HS-27A (cell line): ENCODE measurements at regions not wholly inside any gene's neighbourhood (a gene's known extent, or its start where the extent isn't known, plus 50 kb on each side); places are given as distances from the start of the nearest gene placed in this dataset.

ENCODE experiments used
- DNase-seq: peaks from one replicate; pipeline ENCODE4 v3.0.0-alpha.2; 2012; ENCODE audit warnings: low read depth, missing footprints

GRCh38 chr22:27534720-27535125, 266.8 kb downstream of the MN1 start:
- DNase-seq, result no peak

DNA sequence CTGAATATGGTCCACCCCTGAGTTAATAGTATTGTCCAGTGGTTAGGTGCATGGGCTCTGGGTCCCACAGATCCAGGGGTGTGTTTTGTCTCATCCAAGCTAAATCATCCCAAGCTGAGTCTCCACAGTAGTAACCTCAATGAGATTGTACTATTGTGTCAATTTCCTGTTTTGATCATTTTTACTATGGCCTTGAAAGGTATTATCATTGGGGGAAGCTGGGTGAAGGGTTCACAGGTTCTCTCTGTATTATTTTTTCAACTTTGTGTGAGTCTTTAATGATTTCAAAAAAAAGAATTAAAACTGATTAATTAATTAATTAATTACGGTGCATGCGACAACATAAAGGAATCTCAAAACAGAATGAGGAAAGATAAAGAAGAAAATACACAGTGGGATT, 266.1 kb downstream of the MN1 start:
- DNase-seq, result no peak

DNA sequence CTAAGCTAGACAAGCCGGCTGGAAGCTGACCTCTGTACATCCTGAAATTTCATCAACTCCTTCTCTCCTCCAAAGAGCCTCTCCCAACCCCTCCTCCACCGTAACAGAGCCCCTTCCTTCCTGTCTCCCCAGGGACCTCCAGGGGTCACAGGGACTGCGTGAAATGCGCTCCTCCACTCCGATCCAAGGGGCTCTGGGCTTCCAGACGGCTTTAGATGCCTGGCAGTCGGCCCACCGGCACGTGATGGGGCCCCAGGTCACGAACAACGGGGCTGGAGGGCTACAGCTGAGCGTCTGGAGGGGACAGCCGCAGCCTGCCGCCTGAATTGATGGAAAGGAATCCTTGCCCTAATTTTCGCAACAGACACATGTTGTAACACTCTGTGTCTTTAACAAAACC, 264.1 kb downstream of the MN1 start:
- no peak for DNase-seq

GRCh38 chr22:27538666-27539065, 262.9 kb downstream of the MN1 start:
- no peak for DNase-seq

DNA sequence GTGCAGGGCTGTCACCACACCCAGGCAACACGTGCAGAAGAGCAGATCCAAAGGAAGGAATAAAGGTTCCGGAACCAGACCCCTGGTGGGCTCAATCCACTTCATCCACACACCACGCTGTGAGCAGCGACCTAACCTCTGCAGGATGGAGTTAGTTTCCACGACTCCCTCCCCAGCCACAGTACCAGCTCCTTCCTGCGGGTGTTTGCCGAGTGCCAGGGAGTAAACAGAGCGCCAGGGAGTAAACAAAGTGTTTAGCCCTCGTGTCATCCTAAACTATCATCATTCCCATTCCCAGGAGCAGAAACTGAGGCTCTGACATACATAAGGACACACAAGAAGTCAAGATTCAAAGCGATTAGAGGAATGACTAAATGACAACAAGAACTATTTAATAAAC, 261.3 kb downstream of the MN1 start:
- no peak for DNase-seq

DNA sequence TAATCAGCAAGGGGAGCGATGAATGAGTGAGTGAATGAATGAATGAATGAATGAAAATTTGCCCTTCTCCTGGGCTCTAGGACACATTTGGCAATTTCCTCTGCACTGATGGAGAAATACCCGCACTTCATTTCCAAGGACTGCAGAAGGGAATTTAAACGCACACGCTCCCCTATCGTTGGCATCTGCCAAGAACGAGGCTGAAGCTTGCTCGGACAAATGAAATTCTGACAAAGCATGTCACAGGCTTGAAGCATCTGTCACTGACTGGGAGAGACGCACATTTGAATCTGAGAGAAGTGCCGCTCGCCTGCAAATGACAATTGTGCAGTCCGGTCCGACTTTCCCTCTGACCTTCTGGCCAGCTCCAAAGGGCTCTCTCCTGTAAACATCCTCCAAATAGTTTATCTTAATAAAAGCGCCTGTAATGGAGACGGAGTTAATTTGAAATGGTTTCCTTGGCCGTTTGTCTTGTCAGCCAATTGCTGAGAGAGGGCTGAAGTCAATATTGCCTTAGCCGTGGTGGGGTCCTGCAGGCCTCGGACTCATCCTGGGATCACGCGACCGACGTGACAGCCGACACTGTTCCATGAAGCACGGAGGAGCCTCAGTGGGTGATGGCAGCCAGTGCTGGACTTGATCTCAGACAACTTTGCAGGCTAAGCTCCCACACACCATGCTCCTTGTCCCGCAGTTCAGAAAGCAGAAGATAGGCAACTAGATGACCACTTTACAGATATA, 260.7 kb downstream of the MN1 start:
- DNase-seq, result no peak

GRCh38 chr22:27541836-27542235, 259.7 kb downstream of the MN1 start:
- DNase-seq, result no peak

DNA sequence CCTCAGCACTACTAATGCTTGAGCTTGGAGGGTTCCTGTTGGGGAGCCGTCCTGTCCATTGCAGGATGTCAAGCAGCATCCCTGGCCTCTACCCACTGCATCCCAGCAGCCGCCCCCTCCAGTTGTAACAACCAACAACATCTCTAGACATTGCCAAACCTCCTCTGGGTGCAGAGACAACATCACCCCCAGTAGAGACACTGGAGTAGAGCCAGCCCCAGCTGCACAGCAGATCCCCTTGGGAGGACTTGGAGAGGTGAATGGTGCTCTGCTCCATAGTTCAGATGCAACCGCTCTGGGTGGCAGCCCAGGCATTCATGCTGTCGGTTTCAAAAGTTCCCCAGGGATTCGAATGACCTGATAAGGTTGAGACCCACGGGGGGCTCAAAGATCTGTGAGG, 259.0 kb downstream of the MN1 start:
- DNase-seq, result no peak

DNA sequence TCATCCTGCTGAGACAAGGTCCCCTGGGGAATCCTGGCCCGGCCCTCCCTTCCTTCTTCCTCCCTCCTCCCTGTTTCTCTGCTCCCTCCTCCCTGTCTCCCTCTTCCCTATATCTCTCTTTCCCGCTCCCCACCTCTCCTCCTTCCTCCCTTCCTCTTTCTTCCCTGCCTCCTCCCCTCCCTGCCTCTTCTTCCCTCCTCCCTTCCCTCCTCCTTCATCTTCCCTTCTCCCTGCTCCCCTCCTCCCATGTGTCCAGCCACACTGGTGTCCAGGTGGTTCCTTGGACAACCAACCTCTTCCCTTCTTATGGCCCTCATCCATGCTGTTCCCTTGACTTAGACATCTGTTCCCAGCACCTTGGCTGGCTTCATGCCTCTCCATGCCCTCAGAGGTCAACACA, 258.1 kb downstream of the MN1 start:
- no peak for DNase-seq

- no peak for DNase-seq
These were observed 256.5 kb downstream of the MN1 start for GRCh38 chr22:27545085-27545484.

DNA sequence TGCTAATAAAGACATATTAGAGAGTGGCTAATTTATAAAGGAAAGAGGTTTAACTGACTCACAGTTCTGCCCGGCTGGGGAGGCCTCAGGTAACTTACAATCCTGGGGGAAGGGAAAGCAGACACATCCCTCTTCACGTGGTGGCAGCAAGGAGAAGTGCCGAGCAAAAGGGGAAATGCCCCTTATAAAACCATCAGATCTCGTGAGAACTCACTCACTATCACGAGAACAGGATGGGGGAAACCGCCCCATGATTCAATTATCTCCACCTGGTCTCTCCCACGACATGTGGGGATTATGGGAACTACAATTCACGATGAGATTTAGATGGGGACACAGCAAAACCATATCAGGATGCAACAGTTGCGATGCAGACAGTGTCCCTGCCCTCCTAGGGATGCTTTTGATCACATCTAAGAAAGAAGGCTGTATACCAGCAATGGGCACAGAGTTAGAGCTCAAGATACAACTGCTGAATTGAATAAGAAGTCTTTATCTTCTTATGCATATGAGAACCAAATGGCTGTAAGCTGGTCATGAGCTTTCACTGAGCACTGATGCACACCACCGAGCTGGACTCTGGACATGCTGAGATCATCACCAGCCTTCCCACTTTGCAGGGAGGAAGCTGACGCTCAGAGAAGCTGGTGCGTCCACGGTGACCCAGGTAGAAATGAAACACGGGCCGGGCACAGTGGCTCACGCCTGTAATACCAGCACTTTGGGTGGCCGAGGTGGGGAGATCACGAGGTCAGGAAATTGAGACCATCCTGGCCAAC, 255.2 kb downstream of the MN1 start:
- DNase-seq, result no peak

DNA sequence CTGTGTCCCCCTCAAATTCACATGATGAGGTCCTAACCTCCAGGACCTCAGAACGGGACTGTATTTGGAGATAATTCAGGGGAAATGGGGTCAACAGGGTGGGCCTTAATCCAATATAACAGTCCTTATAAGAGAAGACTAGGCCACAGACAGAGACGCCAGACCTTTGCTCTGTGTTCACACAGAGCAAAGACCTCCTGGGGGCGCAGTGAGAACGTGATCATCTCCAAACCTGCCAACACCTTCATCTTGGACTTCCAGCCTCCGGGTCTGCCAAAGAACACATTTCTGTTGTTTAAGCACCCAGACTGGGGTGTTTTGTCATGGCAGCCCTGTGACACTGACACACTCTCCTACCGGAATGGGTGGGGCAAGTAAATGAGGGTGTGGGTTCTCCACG, 250.2 kb downstream of the MN1 start:
- no peak for DNase-seq

- DNase-seq, result no peak
These were observed 249.4 kb downstream of the MN1 start for GRCh38 chr22:27552176-27552575.

DNA sequence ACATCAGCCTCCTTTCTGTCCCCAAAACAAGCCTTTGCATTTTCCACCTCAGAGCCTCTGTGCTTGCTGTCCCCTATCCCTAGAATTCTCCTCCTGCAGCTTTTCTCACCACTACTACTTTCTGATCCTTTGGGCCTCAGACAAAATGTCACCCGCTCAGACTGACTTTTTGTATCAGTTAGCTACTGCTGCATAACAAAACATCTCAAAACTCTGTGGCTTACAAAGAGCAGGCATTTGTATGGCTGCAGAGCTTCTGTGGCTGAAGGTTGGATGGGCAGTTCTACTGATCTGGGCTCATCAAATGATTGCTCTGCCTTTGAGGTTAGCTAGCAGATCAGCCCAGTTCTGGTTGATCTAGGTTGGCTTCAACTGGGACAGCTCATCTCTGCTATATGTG, 248.7 kb downstream of the MN1 start:
- DNase-seq, result no peak

DNA sequence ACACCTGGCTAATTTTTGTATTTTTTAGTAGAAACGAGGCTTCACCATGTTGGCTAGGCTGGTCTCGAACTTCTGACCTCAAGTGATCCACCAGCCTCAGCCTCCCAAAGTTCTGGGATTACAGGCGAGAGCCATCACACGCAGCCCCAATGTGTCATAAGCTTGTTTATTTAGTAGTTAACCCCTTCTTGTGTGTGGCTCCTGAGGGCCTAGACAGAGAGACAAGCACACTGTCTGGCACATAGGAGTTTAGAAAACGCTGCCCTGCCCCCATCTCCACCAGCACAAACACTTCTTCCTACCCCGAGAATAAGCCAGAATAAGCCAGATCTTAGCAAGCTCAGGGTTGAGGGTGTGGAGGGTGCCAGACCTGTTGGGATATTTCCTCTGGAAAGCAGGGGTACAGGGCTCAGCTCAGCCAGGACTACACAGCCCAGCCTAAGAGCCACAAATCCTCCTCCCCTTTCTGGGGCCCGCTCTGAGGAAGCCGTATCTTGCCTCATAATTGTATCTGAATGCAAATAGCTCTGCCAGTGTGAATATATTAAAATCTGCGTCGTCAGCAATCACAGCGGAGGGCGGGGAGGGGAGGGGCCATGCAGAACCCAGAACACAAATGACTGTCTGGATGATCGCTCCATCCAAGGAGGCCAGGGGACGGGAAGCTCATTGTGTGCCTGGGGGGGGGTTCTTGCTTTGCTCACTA, 247.3 kb downstream of the MN1 start:
- no peak for DNase-seq

DNA sequence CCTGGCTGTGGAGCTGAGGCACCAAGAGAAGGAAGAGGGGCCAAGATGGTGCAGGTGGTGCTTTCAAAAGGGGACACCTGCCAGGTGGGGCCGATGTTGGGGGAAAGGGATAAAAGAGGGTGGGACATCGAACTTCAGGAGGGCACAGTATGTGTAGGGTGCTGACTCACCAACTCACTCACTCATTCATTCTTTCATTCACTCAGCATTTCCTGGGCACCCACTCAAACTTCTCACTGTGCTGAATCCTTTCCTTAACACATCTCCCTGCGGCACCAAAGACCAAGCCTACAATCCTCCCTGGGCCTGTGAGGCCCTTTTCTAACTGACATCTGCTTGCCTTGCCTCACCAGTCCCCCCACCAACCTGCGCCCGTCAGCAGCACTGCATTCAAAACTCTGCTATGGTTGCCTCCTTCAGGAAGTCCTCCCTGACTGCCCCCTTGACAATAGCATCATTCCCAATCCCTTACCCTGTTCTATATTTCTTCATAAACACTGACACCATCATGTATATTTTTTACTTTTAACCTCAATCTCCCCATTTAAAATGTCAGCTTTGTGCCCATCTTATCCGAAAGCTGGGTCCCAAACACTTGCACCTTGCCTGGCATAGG, 246.6 kb downstream of the MN1 start:
- no peak for DNase-seq

GRCh38 chr22:27556371-27556770, 245.2 kb downstream of the MN1 start:
- DNase-seq, result no peak

GRCh38 chr22:27557286-27558008, 244.1 kb downstream of the MN1 start:
- DNase-seq, result no peak

- DNase-seq, result no peak
These were observed 242.7 kb downstream of the MN1 start for GRCh38 chr22:27558658-27559371.

DNA sequence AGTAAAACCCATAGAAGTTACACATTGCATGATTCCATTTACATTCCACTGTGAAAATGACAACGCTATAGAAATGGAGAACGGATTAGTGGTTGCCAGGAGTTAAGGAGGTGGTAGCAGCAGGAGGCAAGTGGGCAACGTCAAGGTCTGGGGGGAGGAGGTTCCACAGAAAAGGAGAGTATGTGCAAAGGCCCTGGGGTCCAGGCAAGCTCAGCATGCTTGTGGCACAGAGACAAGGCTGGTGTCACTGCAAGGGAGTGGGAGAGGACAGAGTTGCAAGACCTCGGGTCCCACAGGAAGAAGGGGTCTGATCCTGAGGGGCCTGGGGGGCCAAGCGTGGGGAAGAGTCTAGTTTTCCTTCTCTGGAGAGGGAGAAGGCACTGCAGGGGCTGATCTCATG, 240.8 kb downstream of the MN1 start:
- DNase-seq, result no peak

DNA sequence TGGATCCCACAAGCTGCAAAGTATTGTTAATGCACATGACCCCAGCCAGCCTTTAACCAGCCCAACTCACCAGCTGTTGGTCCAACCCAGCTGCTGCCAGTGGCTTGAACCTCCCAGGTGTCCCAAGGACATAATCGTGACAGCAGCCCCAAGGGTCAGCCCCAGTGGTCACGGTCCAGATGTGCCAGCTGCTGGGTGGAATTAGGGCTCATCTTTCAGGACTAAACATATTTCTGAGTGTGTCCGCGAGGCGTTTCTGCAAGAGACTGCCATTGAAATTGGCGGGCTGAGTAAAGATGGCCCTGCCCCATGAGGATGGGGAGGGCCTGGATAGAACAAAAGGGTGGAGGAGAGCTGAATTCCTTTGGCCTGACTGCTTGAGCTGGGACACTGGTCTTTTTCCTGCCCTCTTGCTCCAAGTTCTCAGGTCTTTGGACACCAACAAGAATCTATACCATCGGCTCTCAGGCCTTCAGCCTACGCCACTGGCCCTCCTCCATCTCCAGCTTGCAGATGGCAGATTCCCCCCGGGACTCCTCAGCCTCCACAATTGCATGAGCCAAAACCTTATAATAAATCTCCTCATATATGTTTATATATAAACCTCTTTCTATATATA, 240.2 kb downstream of the MN1 start:
- DNase-seq, result no peak
